ENCODE measurements at regions not wholly inside any gene's neighbourhood (a gene's known extent, or its start where the extent isn't known, plus 50 kb on each side); places are given as distances from the start of the nearest gene placed in this dataset.
"Not testable (repeated sequence)": the region's sequence is repeated elsewhere in the genome, so short reads cannot be mapped to it uniquely, and the experiment has no call there.

DNA sequence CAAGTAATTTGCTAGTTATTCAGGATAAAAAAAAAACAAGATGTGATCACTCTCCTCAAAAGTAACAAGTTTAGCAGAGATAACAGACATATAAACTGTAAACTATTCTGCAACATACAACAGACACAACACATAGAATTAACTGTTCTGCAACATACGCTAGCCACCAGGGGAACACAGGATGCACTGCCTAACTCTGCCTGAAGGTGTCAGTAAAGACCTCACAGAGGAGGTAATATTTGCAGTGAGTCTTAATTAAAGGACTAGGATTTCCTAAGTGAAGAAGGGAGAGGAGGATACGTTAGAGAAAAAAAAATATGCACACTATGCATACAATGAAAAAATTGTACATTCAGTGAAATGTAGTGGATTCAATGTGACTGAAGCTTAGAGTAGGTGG, 129.6 kb downstream of the NBPF8 start:
- FAIRE-seq; DNase-seq (ENCODE audit: low spot score): not testable (repeated sequence)

GRCh38 chr1:120550335-120550734, 135.5 kb downstream of the NBPF8 start:
- DNase-seq (ENCODE audit: low spot score); FAIRE-seq: not testable (repeated sequence)

DNA sequence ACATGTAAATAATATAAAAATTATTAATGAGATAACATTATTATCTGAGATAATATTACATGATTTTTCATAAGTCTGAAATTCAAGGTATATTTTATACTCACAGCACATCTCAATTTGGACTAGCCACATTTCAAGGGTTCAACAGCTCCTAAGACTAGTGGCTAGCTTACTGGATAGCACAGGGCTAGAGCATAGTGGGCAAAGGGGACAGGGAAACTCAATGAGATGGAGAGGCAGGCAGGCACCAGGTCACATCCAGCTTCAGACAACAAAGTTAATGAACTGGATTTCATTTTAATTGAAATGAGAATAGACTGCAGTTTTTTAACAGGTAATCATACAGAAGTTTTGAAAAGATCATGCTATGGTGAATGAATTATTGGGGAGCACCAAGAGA, 137.4 kb downstream of the NBPF8 start:
- not testable (repeated sequence) for FAIRE-seq; DNase-seq (ENCODE audit: low spot score)

- DNase-seq (ENCODE audit: low spot score); FAIRE-seq: not testable (repeated sequence)
Measured at GRCh38 chr1:120557605-120558302, 142.9 kb downstream of the NBPF8 start.

- FAIRE-seq, result not testable (repeated sequence)
Measured at GRCh38 chr1:120558303-120559060, 143.6 kb downstream of the NBPF8 start.

GRCh38 chr1:120561767-120562166, 146.9 kb downstream of the NBPF8 start:
- not testable (repeated sequence) for FAIRE-seq; DNase-seq (ENCODE audit: low spot score)

More at GRCh38 chr1:120558303-120559060, 143.6 kb downstream of the NBPF8 start:
- DNase-seq (ENCODE audit: low spot score), result peak; percentile 46

- DNase-seq (ENCODE audit: low spot score); FAIRE-seq: not testable (repeated sequence)
Measured at GRCh38 chr1:120565396-120565795, 150.6 kb downstream of the NBPF8 start.

DNA sequence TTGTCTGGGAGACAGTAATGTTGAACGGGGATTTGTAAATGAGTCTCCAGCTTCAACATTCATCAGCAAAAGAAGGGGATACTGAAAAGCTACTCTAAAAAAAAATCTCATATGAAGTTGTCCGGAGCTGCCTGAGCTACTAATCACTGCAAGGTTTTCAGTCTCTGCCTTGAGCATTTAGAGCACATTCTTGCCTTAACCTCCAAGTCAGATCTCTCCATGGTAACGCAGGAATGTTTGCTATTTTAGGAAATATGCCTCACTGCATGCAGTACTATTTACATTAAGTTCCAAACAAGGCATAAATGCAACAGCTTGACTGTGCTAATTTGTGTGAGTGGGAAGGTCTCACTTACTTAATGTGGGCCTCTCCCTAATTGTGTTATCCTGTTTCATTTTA, 152.8 kb downstream of the NBPF8 start:
- DNase-seq (ENCODE audit: low spot score); FAIRE-seq: not testable (repeated sequence)

DNA sequence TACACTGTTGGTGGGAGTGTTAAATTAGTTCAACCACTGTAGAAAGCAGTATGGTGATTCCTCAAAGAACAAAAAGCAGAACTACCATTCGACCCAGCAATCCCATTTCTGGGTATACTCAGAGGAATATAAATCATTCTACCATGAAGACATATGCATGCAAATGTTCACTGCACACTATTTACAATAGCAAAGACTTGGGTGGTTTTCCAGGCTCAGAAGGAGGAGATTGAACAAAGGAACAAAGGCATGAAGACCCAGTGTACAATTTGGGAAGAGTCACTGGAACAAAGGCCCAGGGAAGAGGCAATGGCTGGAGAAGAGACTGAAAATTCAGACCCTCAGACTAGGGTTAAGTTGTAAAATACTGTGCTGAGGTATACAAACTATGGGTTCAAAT, 148.5 kb upstream of the NBPF26 start:
- not testable (repeated sequence) for DNase-seq (ENCODE audit: low spot score); FAIRE-seq

GRCh38 chr1:120582135-120582534, 141.6 kb upstream of the NBPF26 start:
- FAIRE-seq; DNase-seq (ENCODE audit: low spot score): not testable (repeated sequence)

DNA sequence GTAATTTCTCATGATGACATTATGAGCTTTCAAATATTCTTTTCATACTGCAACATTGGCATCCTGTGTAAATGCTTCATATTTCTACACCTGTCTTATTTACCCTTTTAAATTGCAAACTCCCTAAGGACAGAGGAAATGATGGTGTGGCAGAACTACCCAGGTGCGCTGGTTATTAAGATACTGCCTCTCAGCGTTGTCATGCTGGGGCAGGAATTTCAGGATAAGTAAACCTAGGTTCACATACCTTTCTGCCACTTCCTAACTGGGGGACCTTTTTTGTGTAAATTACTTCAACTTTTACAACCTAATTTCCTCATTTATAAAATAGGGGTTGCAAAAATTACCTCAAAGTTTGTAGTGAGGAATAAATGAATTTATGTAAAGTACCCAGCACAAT, 137.7 kb upstream of the NBPF26 start:
- FAIRE-seq; DNase-seq (ENCODE audit: low spot score): not testable (repeated sequence)

GRCh38 chr1:120588811-120589210, 134.9 kb upstream of the NBPF26 start:
- FAIRE-seq; DNase-seq (ENCODE audit: low spot score): not testable (repeated sequence)

- DNase-seq (ENCODE audit: low spot score); FAIRE-seq: not testable (repeated sequence)
Measured at GRCh38 chr1:120591774-120592173, 132.0 kb upstream of the NBPF26 start.

- not testable (repeated sequence) for DNase-seq (ENCODE audit: low spot score); FAIRE-seq
Measured at GRCh38 chr1:120592943-120593342, 130.8 kb upstream of the NBPF26 start.

- not testable (repeated sequence) for FAIRE-seq
Measured at GRCh38 chr1:120593648-120594047, 130.1 kb upstream of the NBPF26 start.

DNA sequence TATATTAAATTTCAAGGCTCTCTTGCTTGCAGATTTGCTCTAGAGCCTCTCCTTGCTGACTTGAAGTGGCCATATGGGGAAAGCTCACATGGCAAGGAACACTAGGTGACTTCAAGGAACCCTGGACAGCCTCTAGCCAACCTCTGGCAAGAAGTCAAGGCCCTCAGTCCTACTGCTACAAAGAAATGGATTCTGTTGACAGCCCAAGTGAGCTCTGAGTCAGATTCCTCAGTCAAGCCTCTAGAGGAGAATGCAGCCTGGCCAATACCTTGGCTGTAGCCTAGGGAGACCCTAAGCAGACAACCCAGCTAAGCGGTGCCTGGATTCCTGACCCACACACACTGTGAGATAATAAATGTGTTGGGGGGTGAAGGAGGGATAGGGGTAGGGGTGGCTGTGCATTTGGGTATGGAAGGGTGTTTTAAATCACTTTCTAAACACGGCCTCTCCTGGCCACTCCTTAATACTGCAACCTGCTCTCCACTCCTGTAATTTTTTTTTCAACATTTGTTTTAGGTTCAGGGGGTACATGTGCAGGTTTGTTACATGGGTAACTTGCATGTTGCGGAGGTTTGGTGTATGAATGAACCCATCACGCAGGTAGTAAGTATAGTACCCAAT, 125.3 kb upstream of the NBPF26 start:
- DNase-seq (ENCODE audit: low spot score); FAIRE-seq: not testable (repeated sequence)

More at GRCh38 chr1:120593648-120594047, 130.1 kb upstream of the NBPF26 start:
- not testable (repeated sequence) for DNase-seq (ENCODE audit: low spot score)

- DNase-seq (ENCODE audit: low spot score); FAIRE-seq: not testable (repeated sequence)
Measured at GRCh38 chr1:120599511-120599910, 124.2 kb upstream of the NBPF26 start.

- not testable (repeated sequence) for FAIRE-seq
Measured at GRCh38 chr1:120600442-120601041, 123.2 kb upstream of the NBPF26 start.

GRCh38 chr1:120607882-120608281, 115.9 kb upstream of the NBPF26 start:
- not testable (repeated sequence) for DNase-seq (ENCODE audit: low spot score); FAIRE-seq

More at GRCh38 chr1:120600442-120601041, 123.2 kb upstream of the NBPF26 start:
- DNase-seq (ENCODE audit: low spot score), result not testable (repeated sequence)

DNA sequence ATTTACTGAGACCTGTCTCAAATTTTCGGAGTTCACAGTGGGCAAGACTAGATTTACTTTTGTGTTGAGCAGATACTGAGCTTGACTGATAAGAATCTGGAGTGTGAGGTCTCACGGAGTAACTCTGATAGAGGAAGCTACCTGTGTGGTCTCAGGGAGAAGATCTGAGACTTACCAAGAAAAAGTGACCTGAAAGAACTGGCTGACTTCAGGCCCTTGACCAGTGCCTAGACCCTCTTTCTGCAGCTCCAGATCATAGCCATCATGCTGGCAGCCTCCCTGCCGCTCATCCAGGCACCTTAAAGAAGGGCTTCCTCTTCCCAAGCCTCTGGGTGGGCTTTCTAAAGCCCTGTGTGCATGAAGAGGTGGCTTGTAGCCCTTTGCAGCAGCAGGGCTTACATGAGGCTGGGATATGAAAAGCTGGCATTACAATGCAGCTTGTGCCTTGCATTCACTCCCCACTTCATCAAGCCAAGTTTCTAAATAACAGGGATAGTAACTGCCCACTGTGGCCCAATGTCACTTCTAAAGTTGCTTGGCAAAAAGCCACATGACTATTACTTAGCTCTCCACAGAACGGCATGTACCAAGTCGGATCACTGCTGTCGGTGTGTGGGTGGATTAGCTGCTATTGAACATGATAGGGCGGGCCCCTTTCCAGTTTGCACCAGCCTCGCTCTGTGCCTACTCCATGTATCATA, 115.3 kb upstream of the NBPF26 start:
- not testable (repeated sequence) for DNase-seq (ENCODE audit: low spot score); FAIRE-seq
